ENCODE measurements at regions not wholly inside any gene's neighbourhood (a gene's known extent, or its start where the extent isn't known, plus 50 kb on each side); places are given as distances from the start of the nearest gene placed in this dataset.

- POLR2A ChIA-PET = no interaction called here
- TF ChIP-seq ZNF654 (tag by site-specific recombination; IDR thresholded peaks at IDR 0.05; ENCODE audit: low read depth) (peak; percentile 24), ZNF423 (tag by site-specific recombination; IDR thresholded peaks at IDR 0.05) (no peak)
- Histone ChIP-seq H3K4me3 (ENCODE audit: low read depth, low read length) (no peak overlapping the region), H3K27ac (ENCODE audit: extremely low read depth, low read depth, low read length) (no peak overlapping the region), H3K4me1 (ENCODE audit: control insufficient read depth, insufficient read depth, low read length) (no peaks in the 10 kb centered on the region), H3K36me3 (ENCODE audit: control insufficient read depth in 2 of 2, insufficient read depth in 1 of 2, low read length in 2 of 2) (no peaks in the 10 kb centered on the region), H3K9me3 (ENCODE audit: control insufficient read depth, insufficient read depth, low read depth, low read length) (no peaks in the 10 kb centered on the region)
- CTCF ChIA-PET = interaction anchor here (0.6 to 1.6 kb wide), 4 partner anchors 28 to 461 kb away, joined by 3 to 6 read pairs (median 4); no protein-coding TSS in a partner anchor
Observed at GRCh38 chr4:164012396-164013027, 518.0 kb downstream of the TMA16 start.

DNA sequence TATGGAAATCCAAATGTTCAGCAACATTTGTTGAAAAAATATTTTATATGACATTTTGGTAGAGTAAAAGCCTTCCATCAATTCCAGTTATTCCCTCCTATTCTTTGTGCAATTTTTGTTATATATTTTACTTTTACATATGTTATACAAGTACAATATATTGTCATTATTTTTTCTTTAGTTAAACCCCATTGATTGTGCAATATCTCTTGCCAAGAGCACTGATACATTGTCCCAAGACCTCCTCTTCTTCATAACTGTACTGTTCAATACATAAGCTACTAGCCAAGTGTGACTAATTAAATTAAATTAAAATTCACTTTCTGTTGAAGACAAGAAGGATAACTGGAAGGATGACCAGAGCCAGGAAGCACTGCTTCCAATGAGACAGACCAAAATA, 527.5 kb downstream of the TMA16 start:
- no peaks in the 10 kb centered on the region for H3K36me3 ChIP-seq (ENCODE audit: control insufficient read depth in 2 of 2, insufficient read depth in 1 of 2, low read length in 2 of 2)
- POLR2A ChIA-PET = no interaction called here
- no peak overlapping the region for H3K4me3 ChIP-seq (ENCODE audit: low read depth, low read length)
- CTCF ChIA-PET = interaction anchor here (0.7 kb wide), 1 partner anchor 645 kb away, joined by 3 read pairs; no protein-coding TSS in a partner anchor
- no peak overlapping the region for H3K27ac ChIP-seq (ENCODE audit: extremely low read depth, low read depth, low read length)
- TF ChIP-seq ZSCAN30 (tag by site-specific recombination; IDR thresholded peaks at IDR 0.05) (no peak), ZNF391 (tag by site-specific recombination; IDR thresholded peaks at IDR 0.05; ENCODE audit: borderline replicate concordance, low read depth) (no peak), ZNF302 (tag by site-specific recombination; IDR thresholded peaks at IDR 0.05; ENCODE audit: low read depth) (no peak), ZNF785 (tag by site-specific recombination; IDR thresholded peaks at IDR 0.05) (no peak), ZNF19 (tag by site-specific recombination; IDR thresholded peaks at IDR 0.05; ENCODE audit: low read depth) (no peak), GLI2 (tag by site-specific recombination; IDR thresholded peaks at IDR 0.05; ENCODE audit: borderline replicate concordance, low read depth) (no peak), CTCF (tag by site-specific recombination; IDR thresholded peaks at IDR 0.05) (no peak), ZNF23 (tag by site-specific recombination; IDR thresholded peaks at IDR 0.05; ENCODE audit: borderline replicate concordance) (no peak), ZNF521 (tag by site-specific recombination; IDR thresholded peaks at IDR 0.05) (no peak), ZNF530 (tag by site-specific recombination; IDR thresholded peaks at IDR 0.05; ENCODE audit: low read depth) (no peak), FEZF1 (tag by site-specific recombination; IDR thresholded peaks at IDR 0.05) (no peak), ZBTB21 (tag by site-specific recombination; IDR thresholded peaks at IDR 0.05) (no peak), ZBTB11 (tag by site-specific recombination; conservative IDR thresholded peaks at IDR 0.05; ENCODE audit: low read depth) (no peak), ZNF175 (tag by site-specific recombination; IDR thresholded peaks at IDR 0.05) (no peak)
- H3K4me1 ChIP-seq (ENCODE audit: control insufficient read depth, insufficient read depth, low read length) = no peaks in the 10 kb centered on the region
- no peaks in the 10 kb centered on the region for H3K9me3 ChIP-seq (ENCODE audit: control insufficient read depth, insufficient read depth, low read depth, low read length)

DNA sequence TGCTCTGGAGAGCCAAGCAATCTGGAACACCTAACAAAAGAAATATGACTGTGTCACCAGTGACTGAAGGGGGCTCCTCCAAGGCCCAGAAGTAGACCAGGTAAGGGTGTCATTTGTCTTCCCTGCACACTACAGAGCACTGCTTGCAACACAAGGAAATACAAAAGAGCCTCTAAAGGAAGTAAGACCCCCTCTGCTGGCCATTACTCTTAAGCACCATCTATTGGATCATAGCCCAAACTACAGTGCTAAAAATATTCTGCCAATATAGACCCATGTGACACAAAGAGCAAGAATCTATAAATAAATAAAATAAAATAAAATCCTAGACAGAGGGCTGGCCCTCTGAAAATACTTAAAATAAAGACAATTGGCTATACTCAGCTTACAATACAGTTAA, 528.7 kb downstream of the TMA16 start:
- H3K36me3 ChIP-seq (ENCODE audit: control insufficient read depth in 2 of 2, insufficient read depth in 1 of 2, low read length in 2 of 2) = no peaks in the 10 kb centered on the region
- ChIA-PET POLR2A (no interaction called here), CTCF (no interaction called here)
- TF ChIP-seq, protein P1, sequence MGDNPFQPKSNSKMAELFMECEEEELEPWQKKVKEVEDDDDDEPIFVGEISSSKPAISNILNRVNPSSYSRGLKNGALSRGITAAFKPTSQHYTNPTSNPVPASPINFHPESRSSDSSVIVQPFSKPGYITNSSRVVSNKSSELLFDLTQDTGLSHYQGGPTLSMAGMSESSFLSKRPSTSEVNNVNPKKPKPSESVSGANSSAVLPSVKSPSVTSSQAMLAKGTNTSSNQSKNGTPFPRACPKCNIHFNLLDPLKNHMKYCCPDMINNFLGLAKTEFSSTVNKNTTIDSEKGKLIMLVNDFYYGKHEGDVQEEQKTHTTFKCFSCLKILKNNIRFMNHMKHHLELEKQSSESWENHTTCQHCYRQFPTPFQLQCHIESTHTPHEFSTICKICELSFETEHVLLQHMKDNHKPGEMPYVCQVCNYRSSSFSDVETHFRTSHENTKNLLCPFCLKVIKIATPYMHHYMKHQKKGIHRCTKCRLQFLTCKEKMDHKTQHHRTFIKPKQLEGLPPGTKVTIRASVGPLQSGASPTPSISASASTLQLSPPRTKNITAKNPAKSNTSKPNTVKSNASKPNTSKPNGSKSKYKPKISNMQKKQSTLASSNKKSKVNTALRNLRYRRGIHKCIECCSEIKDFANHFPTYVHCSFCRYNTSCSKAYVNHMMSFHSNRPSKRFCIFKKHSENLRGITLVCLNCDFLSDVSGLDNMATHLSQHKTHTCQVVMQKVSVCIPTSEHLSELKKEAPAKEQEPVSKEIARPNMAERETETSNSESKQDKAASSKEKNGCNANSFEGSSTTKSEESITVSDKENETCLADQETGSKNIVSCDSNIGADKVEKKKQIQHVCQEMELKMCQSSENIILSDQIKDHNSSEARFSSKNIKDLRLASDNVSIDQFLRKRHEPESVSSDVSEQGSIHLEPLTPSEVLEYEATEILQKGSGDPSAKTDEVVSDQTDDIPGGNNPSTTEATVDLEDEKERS (tag by site-specific recombination; IDR thresholded peaks at IDR 0.05) = no peak
- no peak for TF ChIP-seq PRDM1 (tag by site-specific recombination; IDR thresholded peaks at IDR 0.05)
- TF ChIP-seq, protein P2, sequence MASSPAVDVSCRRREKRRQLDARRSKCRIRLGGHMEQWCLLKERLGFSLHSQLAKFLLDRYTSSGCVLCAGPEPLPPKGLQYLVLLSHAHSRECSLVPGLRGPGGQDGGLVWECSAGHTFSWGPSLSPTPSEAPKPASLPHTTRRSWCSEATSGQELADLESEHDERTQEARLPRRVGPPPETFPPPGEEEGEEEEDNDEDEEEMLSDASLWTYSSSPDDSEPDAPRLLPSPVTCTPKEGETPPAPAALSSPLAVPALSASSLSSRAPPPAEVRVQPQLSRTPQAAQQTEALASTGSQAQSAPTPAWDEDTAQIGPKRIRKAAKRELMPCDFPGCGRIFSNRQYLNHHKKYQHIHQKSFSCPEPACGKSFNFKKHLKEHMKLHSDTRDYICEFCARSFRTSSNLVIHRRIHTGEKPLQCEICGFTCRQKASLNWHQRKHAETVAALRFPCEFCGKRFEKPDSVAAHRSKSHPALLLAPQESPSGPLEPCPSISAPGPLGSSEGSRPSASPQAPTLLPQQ (tag by site-specific recombination; IDR thresholded peaks at IDR 0.05) = no peak
- TF ChIP-seq, protein P3, sequence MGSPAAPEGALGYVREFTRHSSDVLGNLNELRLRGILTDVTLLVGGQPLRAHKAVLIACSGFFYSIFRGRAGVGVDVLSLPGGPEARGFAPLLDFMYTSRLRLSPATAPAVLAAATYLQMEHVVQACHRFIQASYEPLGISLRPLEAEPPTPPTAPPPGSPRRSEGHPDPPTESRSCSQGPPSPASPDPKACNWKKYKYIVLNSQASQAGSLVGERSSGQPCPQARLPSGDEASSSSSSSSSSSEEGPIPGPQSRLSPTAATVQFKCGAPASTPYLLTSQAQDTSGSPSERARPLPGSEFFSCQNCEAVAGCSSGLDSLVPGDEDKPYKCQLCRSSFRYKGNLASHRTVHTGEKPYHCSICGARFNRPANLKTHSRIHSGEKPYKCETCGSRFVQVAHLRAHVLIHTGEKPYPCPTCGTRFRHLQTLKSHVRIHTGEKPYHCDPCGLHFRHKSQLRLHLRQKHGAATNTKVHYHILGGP (tag by site-specific recombination; IDR thresholded peaks at IDR 0.05) = no peak
- TF ChIP-seq ZNF561 (tag by site-specific recombination; IDR thresholded peaks at IDR 0.05; ENCODE audit: borderline replicate concordance) = no peak

More for the DNA sequence above, 528.7 kb downstream of the TMA16 start:
- H3K27ac ChIP-seq (ENCODE audit: extremely low read depth, low read depth, low read length) = no peak overlapping the region
- H3K4me1 ChIP-seq (ENCODE audit: control insufficient read depth, insufficient read depth, low read length) = no peaks in the 10 kb centered on the region
- no peaks in the 10 kb centered on the region for H3K9me3 ChIP-seq (ENCODE audit: control insufficient read depth, insufficient read depth, low read depth, low read length)
- H3K4me3 ChIP-seq (ENCODE audit: low read depth, low read length) = no peak overlapping the region
